ENCODE measurements at regions not wholly inside any gene's neighbourhood (a gene's known extent, or its start where the extent isn't known, plus 50 kb on each side); places are given as distances from the start of the nearest gene placed in this dataset.

GRCh38 chr16:72620853-72621252, 427.1 kb downstream of the ZFHX3 start:
- TF ChIP-seq POLR2A (IDR thresholded peaks at IDR 0.05) (no peak), CTCF (IDR thresholded peaks at IDR 0.05) (no peak)
